Hematopoietic multipotent progenitor cell treated with erythropoietin and hydrocortisone succinate and interleukin-3 and kit ligand, for 4 days (in vitro differentiated cells): ENCODE measurements at regions not wholly inside any gene's neighbourhood (a gene's known extent, or its start where the extent isn't known, plus 50 kb on each side); places are given as distances from the start of the nearest gene placed in this dataset.

Experiments
- DNase-seq: peaks from one replicate; pipeline ENCODE4 v3.0.0-alpha.2; 2015

DNA sequence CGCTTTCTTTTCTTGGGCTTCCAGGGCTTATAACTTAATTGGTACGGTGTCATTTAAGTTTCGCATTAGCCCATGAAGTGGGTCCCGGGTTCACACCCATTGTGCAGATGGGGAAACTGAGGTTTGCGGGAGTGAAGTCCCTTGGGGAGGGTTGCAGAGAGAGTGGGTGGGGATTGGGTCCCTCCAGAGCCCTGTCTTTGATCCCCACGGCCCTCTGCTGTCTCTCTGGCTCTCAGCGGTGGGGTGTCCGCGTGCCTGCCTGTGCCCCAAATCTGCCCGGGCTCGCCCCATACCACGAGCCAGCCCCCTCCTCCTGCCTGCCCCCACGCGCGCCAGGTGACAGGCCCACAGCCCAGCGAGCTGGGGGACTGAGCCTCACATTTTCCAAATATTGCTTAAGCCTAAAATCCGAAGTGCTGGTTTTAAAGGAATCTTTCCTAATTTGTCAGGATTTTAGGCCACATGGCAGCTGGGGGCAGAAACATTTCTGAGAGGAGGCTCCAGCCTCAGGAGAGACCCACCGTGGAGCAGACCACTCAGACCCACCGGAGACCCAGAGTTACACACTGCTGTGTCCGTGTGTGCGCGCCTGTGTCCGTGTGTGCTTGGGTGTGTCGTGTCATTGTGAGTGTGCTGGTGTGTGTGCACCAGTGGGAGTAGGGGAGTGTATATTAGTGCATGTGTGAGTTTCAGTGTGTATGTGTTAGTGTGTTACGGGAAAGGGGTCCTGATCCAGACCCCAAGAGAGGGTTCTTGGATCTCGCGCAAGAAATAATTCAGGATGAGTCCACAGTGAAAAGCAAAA, 159.5 kb upstream of the IER5L start:
- DNase-seq = no peak

DNA sequence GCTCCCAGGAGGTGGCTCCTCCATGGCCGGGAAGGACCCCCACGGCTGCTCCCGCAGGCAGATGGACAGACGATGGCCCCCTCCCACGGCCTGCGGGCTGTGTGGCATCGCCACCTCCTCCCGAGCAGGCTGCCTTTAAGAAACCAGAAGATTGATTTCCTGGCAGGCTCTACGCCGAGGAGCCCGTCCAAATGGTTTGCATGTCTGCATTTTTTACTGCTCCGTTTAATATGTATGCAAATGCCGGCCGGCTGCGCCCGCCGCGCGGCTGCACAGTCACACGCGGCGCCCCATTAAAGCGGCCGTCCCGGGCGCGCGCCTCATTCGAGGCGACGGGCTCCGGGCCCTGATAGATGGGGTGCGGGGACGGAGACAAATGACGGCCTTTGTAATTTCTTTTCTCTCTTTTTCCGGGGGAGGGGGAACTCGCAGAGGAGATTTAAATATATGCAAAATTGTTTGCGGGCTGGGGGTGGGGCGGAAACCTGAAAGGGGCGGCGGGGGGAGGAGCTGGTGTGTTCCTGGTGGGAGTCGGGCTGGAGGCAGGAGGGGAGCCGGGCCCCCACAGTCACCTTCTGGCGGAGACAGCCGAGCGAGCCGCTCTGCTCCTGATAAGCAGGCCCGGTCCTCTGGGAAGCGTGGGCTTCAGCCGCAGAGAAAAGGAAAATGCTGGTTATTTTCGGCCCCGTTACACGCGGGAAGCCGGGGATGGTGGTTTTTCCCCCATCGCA, 158.7 kb upstream of the IER5L start:
- DNase-seq = peak; percentile 60

- no peak for DNase-seq
Measured at GRCh38 chr9:129336130-129336528, 158.1 kb upstream of the IER5L start.

- no peak for DNase-seq
Measured at GRCh38 chr9:129335464-129336129, 157.5 kb upstream of the IER5L start.

- peak; percentile 86 for DNase-seq
Measured at GRCh38 chr9:129334105-129334935, 156.3 kb upstream of the IER5L start.

- DNase-seq = no peak
Measured at GRCh38 chr9:129333617-129334104, 155.6 kb upstream of the IER5L start.

GRCh38 chr9:129332581-129332980, 154.5 kb upstream of the IER5L start:
- no peak for DNase-seq

DNA sequence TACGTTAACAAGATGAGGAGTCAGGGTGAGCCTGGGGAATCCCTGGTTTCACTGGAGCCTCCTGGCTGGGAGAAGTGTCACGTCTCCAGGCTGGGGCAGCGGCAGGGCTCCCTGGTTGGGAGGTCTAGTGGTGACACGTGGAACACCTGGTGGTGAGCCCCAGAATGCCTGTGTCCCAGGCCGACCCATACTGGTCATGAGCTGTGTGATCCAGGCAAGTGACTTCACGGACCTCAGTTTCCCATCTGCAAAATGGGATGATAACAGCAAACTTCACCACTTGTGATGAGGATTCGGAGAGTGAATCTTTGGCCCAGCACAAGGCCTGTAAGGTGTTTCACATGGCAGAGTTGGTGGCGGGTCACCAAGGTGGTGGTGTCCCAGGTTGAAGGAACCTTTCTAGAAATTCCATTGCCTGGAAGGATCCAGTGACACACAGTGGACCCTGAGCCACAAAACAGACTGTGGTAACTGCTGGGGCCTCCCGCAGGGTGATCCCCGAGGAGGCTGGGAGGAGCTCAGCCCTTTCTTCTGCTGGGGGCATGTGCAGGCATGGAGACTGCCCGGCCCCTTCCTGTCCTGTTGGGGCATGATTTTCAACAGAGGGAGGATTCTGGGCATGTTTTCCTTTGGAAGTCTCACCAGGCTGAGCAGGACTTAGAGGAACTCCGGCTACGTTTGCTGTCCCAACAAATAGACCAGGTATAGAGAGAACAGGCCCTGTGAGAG, 153.9 kb upstream of the IER5L start:
- DNase-seq = no peak

- DNase-seq = no peak
Measured at GRCh38 chr9:129331493-129331765, 153.4 kb upstream of the IER5L start.

- peak; percentile 41 for DNase-seq
Measured at GRCh38 chr9:129330711-129331492, 152.8 kb upstream of the IER5L start.

GRCh38 chr9:129328355-129329042, 150.4 kb upstream of the IER5L start:
- no peak for DNase-seq

- no peak for DNase-seq
Measured at GRCh38 chr9:129327552-129328328, 149.7 kb upstream of the IER5L start.

- DNase-seq = no peak
Measured at GRCh38 chr9:129326061-129327005, 148.3 kb upstream of the IER5L start.

- no peak for DNase-seq
Measured at GRCh38 chr9:129324808-129325502, 146.9 kb upstream of the IER5L start.

- no peak for DNase-seq
Measured at GRCh38 chr9:129323999-129324553, 146.0 kb upstream of the IER5L start.

DNA sequence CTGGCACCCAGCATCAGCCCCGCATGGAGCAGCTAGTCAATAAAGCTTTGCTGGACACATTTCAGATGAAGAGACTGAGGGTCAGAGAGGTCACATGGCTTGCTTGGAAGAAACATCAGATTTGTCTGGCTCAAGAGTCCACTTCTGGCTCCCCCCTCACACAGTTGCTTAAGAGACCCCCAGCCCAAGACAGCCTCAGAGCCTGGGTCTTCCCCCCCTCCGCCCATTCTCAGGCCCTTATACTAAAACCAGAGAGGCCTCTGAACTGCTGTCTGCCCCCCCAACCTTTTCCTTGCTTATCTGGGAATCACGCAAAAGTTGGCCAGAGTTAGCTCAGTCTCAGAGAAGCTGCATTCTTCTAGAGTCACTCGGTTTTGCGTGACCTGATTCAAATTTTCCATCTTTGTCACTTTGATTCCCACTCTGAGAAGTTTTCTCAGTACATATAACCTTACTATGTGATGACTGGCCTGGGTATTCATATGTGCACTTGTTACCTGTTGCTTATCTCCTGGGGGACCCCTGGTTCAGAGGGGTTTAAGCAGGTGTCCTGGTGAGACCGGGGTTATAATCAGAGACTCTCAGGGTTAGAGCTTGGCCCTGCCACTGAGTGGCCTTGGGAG, 145.4 kb upstream of the IER5L start:
- no peak for DNase-seq

DNA sequence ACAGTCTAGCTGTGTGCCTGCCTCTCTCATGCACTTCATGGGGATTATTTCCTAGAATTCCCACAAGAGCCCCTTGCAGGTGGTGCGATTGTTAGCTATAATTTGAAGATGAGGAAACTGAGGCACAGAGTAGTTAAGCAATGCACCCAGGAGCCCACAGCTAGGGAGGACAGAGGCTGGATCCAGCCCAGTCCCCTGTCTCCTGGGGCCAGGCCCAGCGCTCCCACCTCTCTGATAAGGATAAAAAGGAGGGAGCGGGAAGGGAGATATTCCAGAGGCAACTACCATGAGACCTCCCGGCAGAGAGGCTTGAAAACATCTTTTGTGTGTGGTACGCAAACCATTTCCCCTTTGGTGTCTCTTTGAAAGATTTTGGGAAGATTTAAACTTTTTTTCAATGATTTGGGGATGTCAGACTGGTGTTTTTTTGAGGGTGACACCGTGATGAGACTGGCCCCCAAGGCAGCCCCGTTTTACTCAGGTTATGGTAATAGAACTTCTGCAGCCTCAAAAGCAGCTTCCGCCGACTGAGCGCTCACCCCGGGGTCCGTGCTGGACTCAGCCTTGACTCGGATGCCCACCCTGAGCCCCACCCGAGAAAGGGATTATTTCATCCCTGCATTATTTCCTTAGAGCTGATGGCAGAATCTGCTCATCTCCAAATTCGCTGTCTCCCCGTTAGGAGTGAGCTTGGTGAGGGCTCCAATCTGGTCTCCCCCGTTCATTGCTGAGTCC, 144.7 kb upstream of the IER5L start:
- DNase-seq = no peak
